NB4 (cell line): ENCODE measurements at regions not wholly inside any gene's neighbourhood (a gene's known extent, or its start where the extent isn't known, plus 50 kb on each side); places are given as distances from the start of the nearest gene placed in this dataset.
"Not testable (repeated sequence)": the region's sequence is repeated elsewhere in the genome, so short reads cannot be mapped to it uniquely, and the experiment has no call there.

ENCODE experiments used
- DNase-seq: peaks from one replicate; pipeline ENCODE4 v3.0.0; 2010; ENCODE audit warnings: low read depth
- H3K4me3 ChIP-seq: one replicate; pipeline ENCODE4 v1.5.1; 2011; ENCODE audit warnings: mild to moderate bottlenecking, low read depth, low read length, moderate library complexity
- CTCF ChIP-seq: IDR thresholded peaks from one replicate; pipeline ENCODE4 v1.5.1; 2012; ENCODE audit warnings: low read depth, low read length
- MAX ChIP-seq: IDR thresholded peaks from 2 replicates; pipeline ENCODE4 v1.6.1; 2011; ENCODE audit warnings: low read depth, low read length
- MYC ChIP-seq: IDR thresholded peaks from 2 replicates; pipeline ENCODE4 v1.6.1; 2011; ENCODE audit warnings: low read depth, low read length
- POLR2A ChIP-seq: IDR thresholded peaks from 2 replicates; pipeline ENCODE4 v1.6.1; 2011; ENCODE audit warnings: mild to moderate bottlenecking; ENCODE audit not compliant: insufficient read length; ENCODE audit errors: extremely low read depth

GRCh38 chr12:61291647-61292046 lies 968.6 kb upstream of the USP15 start:
- DNase-seq: no peak
- H3K4me3 ChIP-seq: no peak overlapping the region
- no peak for TF ChIP-seq CTCF
- no peak for TF ChIP-seq MYC
- TF ChIP-seq POLR2A: no peak
- no peak for TF ChIP-seq MAX

- not testable (repeated sequence) for H3K4me3 ChIP-seq, DNase-seq
Measured at GRCh38 chr12:61294011-61294410, 966.2 kb upstream of the USP15 start.

- H3K4me3 ChIP-seq: no peak overlapping the region
- DNase-seq: no peak
- TF ChIP-seq MAX (no peak), CTCF (no peak), MYC (no peak), POLR2A (no peak)
Measured at GRCh38 chr12:61301817-61302216, 958.4 kb upstream of the USP15 start.

GRCh38 chr12:61302282-61302681 lies 957.9 kb upstream of the USP15 start:
- TF ChIP-seq MAX (no peak), POLR2A (no peak), MYC (no peak), CTCF (no peak)
- H3K4me3 ChIP-seq: no peak overlapping the region
- DNase-seq: no peak

GRCh38 chr12:61308220-61308619 lies 952.0 kb upstream of the USP15 start:
- DNase-seq: no peak
- TF ChIP-seq MAX (no peak), MYC (no peak), CTCF (no peak), POLR2A (no peak)
- H3K4me3 ChIP-seq: no peak overlapping the region

- TF ChIP-seq MYC: no peak
- no peak for DNase-seq
- H3K4me3 ChIP-seq: no peak overlapping the region
Measured at GRCh38 chr12:61311413-61311812, 948.8 kb upstream of the USP15 start.

- no peak for DNase-seq
- H3K4me3 ChIP-seq: no peak overlapping the region
- no peak for TF ChIP-seq MYC
- no peak for TF ChIP-seq MAX
- TF ChIP-seq CTCF: no peak
- TF ChIP-seq POLR2A: no peak
Measured at GRCh38 chr12:61348871-61349270, 911.3 kb upstream of the USP15 start.
